Dendritic cell treated with granulocyte-macrophage colony-stimulating factor and Interleukin-4, amounts not matched to agents 40 ng/mL and 50 ng/mL, for 4 days (primary cell): ENCODE measurements at regions not wholly inside any gene's neighbourhood (a gene's known extent, or its start where the extent isn't known, plus 50 kb on each side); places are given as distances from the start of the nearest gene placed in this dataset.
"Not testable (repeated sequence)": the region's sequence is repeated elsewhere in the genome, so short reads cannot be mapped to it uniquely, and the experiment has no call there.

Experiments used
- H3K27ac Mint-ChIP-seq: one replicate; pipeline ENCODE4 v1.8.0; 2022; ENCODE audit warnings: mild to moderate bottlenecking, mixed read lengths
- H3K27me3 Mint-ChIP-seq: one replicate; pipeline ENCODE4 v1.8.0; 2022; ENCODE audit warnings: mild to moderate bottlenecking, mixed read lengths
- H3K36me3 Mint-ChIP-seq: one replicate; pipeline ENCODE4 v1.8.0; 2022; ENCODE audit warnings: low read depth, mixed read lengths
- H3K4me1 Mint-ChIP-seq: one replicate; pipeline ENCODE4 v1.8.0; 2022; ENCODE audit warnings: low read depth, mixed read lengths
- H3K4me3 Mint-ChIP-seq: one replicate; pipeline ENCODE4 v1.8.0; 2022; ENCODE audit warnings: mild to moderate bottlenecking, moderate library complexity, mixed read lengths
- H3K9me3 Mint-ChIP-seq: one replicate; pipeline ENCODE4 v1.8.0; 2022; ENCODE audit warnings: mixed read lengths
- intact Hi-C: fragments of 100-400 bp; cut with micrococcal nuclease; formaldehyde crosslinking; loops from one replicate; pipeline ENCODE4 v1.15.0; 2022

- Mint-ChIP-seq H3K27me3 (no peaks in the 10 kb centered on the region), H3K36me3 (no peaks in the 10 kb centered on the region), H3K4me1 (no peaks in the 10 kb centered on the region), H3K27ac (no peak overlapping the region), H3K4me3 (no peak overlapping the region), H3K9me3 (peaks cover 27% of the 10 kb centered on the region)
- intact Hi-C loops: no loop called here
These were observed 924.5 kb upstream of the MBL2 start for GRCh38 chr10:53697038-53697437.

GRCh38 chr10:53690524-53691240, 918.1 kb upstream of the MBL2 start:
- intact Hi-C loops: no loop called here

GRCh38 chr10:53687800-53688199, 915.2 kb upstream of the MBL2 start:
- Mint-ChIP-seq H3K27me3 (no peaks in the 10 kb centered on the region), H3K36me3 (no peaks in the 10 kb centered on the region), H3K9me3 (peaks cover 9% of the 10 kb centered on the region), H3K4me3 (no peak overlapping the region), H3K27ac (no peak overlapping the region), H3K4me1 (no peaks in the 10 kb centered on the region)
- intact Hi-C loops: no loop called here

More at GRCh38 chr10:53690524-53691240, 918.1 kb upstream of the MBL2 start:
- Mint-ChIP-seq H3K36me3 (no peaks in the 10 kb centered on the region), H3K27me3 (no peaks in the 10 kb centered on the region), H3K4me1 (no peaks in the 10 kb centered on the region), H3K4me3 (no peak overlapping the region), H3K9me3 (peaks cover 9% of the 10 kb centered on the region), H3K27ac (no peak overlapping the region)

GRCh38 chr10:53682885-53683284, 910.3 kb upstream of the MBL2 start:
- no peaks in the 10 kb centered on the region for H3K27me3 Mint-ChIP-seq
- no peaks in the 10 kb centered on the region for H3K36me3 Mint-ChIP-seq
- intact Hi-C loops: no loop called here
- no peak overlapping the region for H3K27ac Mint-ChIP-seq
- no peaks in the 10 kb centered on the region for H3K4me1 Mint-ChIP-seq
- peaks cover 9% of the 10 kb centered on the region for H3K9me3 Mint-ChIP-seq
- no peak overlapping the region for H3K4me3 Mint-ChIP-seq

- no peaks in the 10 kb centered on the region for H3K4me1 Mint-ChIP-seq
- no peak overlapping the region for H3K4me3 Mint-ChIP-seq
- intact Hi-C loops: no loop called here
- H3K27ac Mint-ChIP-seq: no peak overlapping the region
- no peaks in the 10 kb centered on the region for H3K27me3 Mint-ChIP-seq
- peaks cover 9% of the 10 kb centered on the region for H3K9me3 Mint-ChIP-seq
- H3K36me3 Mint-ChIP-seq: no peaks in the 10 kb centered on the region
These were observed 909.9 kb upstream of the MBL2 start for GRCh38 chr10:53682458-53682857.

GRCh38 chr10:53679666-53680065, 907.1 kb upstream of the MBL2 start:
- no peaks in the 10 kb centered on the region for H3K36me3 Mint-ChIP-seq
- no peak overlapping the region for H3K4me3 Mint-ChIP-seq
- H3K9me3 Mint-ChIP-seq: no peaks in the 10 kb centered on the region
- H3K4me1 Mint-ChIP-seq: no peaks in the 10 kb centered on the region
- intact Hi-C loops: no loop called here
- no peaks in the 10 kb centered on the region for H3K27me3 Mint-ChIP-seq
- no peak overlapping the region for H3K27ac Mint-ChIP-seq

- H3K36me3 Mint-ChIP-seq: no peaks in the 10 kb centered on the region
These were observed 902.6 kb upstream of the MBL2 start for GRCh38 chr10:53675177-53675576.

GRCh38 chr10:53667063-53667462, 894.5 kb upstream of the MBL2 start:
- no peak overlapping the region for H3K4me3 Mint-ChIP-seq
- intact Hi-C loops: no loop called here
- H3K4me1 Mint-ChIP-seq: no peaks in the 10 kb centered on the region
- H3K27ac Mint-ChIP-seq: no peak overlapping the region
- no peaks in the 10 kb centered on the region for H3K36me3 Mint-ChIP-seq
- no peaks in the 10 kb centered on the region for H3K27me3 Mint-ChIP-seq
- peaks cover 29% of the 10 kb centered on the region for H3K9me3 Mint-ChIP-seq

More at GRCh38 chr10:53675177-53675576, 902.6 kb upstream of the MBL2 start:
- Mint-ChIP-seq H3K4me1 (no peaks in the 10 kb centered on the region), H3K27me3 (no peaks in the 10 kb centered on the region), H3K27ac (no peak overlapping the region), H3K9me3 (no peaks in the 10 kb centered on the region), H3K4me3 (no peak overlapping the region)
- intact Hi-C loops: no loop called here

- no peak overlapping the region for H3K27ac Mint-ChIP-seq
These were observed 891.9 kb upstream of the MBL2 start for GRCh38 chr10:53664282-53665019.

GRCh38 chr10:53650794-53651193, 878.2 kb upstream of the MBL2 start:
- H3K27me3 Mint-ChIP-seq: no peaks in the 10 kb centered on the region
- H3K4me1 Mint-ChIP-seq: no peaks in the 10 kb centered on the region
- H3K36me3 Mint-ChIP-seq: no peaks in the 10 kb centered on the region
- no peak overlapping the region for H3K27ac Mint-ChIP-seq
- H3K4me3 Mint-ChIP-seq: no peak overlapping the region
- intact Hi-C loops: no loop called here
- peaks cover 4% of the 10 kb centered on the region for H3K9me3 Mint-ChIP-seq

More at GRCh38 chr10:53664282-53665019, 891.9 kb upstream of the MBL2 start:
- intact Hi-C loops: no loop called here
- Mint-ChIP-seq H3K4me3 (no peak overlapping the region), H3K36me3 (no peaks in the 10 kb centered on the region), H3K9me3 (peaks cover 45% of the 10 kb centered on the region), H3K4me1 (no peaks in the 10 kb centered on the region), H3K27me3 (no peaks in the 10 kb centered on the region)

- H3K9me3 Mint-ChIP-seq, H3K4me1 Mint-ChIP-seq, H3K27ac Mint-ChIP-seq, H3K36me3 Mint-ChIP-seq, H3K27me3 Mint-ChIP-seq, intact Hi-C loops, H3K4me3 Mint-ChIP-seq: not testable (repeated sequence)
These were observed 874.6 kb upstream of the MBL2 start for GRCh38 chr10:53647221-53647620.

GRCh38 chr10:53646525-53646924, 873.9 kb upstream of the MBL2 start:
- peaks cover 8% of the 10 kb centered on the region for H3K9me3 Mint-ChIP-seq
- no peaks in the 10 kb centered on the region for H3K4me1 Mint-ChIP-seq

GRCh38 chr10:53645951-53646350, 873.4 kb upstream of the MBL2 start:
- intact Hi-C loops: no loop called here
- Mint-ChIP-seq H3K4me3 (no peak overlapping the region), H3K4me1 (no peaks in the 10 kb centered on the region), H3K27ac (no peak overlapping the region), H3K36me3 (no peaks in the 10 kb centered on the region), H3K9me3 (peaks cover 8% of the 10 kb centered on the region), H3K27me3 (no peaks in the 10 kb centered on the region)

More at GRCh38 chr10:53646525-53646924, 873.9 kb upstream of the MBL2 start:
- Mint-ChIP-seq H3K36me3 (no peaks in the 10 kb centered on the region), H3K27ac (no peak overlapping the region), H3K4me3 (no peak overlapping the region), H3K27me3 (no peaks in the 10 kb centered on the region)
- intact Hi-C loops: no loop called here

- no peak overlapping the region for H3K4me3 Mint-ChIP-seq
- H3K36me3 Mint-ChIP-seq: no peaks in the 10 kb centered on the region
- intact Hi-C loops: no loop called here
- H3K27ac Mint-ChIP-seq: no peak overlapping the region
- no peaks in the 10 kb centered on the region for H3K4me1 Mint-ChIP-seq
- H3K27me3 Mint-ChIP-seq: no peaks in the 10 kb centered on the region
- no peaks in the 10 kb centered on the region for H3K9me3 Mint-ChIP-seq
These were observed 865.4 kb upstream of the MBL2 start for GRCh38 chr10:53638006-53638405.
